GM19467 (cell line): ENCODE measurements at regions not wholly inside any gene's neighbourhood (a gene's known extent, or its start where the extent isn't known, plus 50 kb on each side); places are given as distances from the start of the nearest gene placed in this dataset.

Experiments used
- ATAC-seq: cut with Tn5 transposase; IDR thresholded peaks from one replicate; pipeline ENCODE4 v1.9.1; 2021; ENCODE audit warnings: mild to moderate bottlenecking, moderate library complexity; ENCODE audit not compliant: unreplicated experiment

DNA sequence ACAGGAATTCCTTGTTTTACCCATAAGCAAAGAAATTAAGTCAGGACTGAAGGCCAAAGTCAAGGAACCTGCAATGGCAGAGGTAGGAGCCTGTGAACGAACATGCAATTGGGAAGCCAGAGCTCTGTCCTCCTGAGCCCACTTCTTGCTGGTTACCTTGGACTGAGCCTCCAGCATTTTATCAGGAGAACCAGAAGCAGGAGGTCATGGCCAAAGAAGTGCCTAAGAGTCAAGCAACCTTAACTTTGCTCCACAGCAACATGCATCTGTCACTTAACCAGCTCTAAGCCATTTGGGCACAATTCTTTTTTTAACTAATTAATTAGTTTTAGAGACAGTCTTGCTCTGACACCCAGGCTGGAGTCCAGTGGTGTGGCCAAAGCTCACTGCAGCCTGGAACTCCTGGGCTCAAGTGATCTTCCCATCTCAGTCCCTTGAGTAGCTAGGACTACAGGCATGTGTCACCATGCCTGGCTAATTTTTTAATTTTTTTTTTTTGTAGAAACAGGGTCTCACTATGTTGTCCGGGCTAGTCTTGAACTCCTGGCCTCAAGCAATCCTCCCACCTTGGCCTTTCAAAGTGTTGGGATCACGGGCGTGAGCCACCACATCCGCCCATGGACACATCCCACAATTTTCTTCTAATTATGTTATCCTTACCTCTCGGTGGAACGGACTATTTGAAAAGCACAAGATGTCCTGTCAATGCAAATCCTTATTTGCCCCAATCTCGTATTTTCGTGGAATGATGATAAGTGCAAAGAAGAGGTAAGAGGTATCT is 334.2 kb downstream of the CD83 start:
- ATAC-seq: no peak

DNA sequence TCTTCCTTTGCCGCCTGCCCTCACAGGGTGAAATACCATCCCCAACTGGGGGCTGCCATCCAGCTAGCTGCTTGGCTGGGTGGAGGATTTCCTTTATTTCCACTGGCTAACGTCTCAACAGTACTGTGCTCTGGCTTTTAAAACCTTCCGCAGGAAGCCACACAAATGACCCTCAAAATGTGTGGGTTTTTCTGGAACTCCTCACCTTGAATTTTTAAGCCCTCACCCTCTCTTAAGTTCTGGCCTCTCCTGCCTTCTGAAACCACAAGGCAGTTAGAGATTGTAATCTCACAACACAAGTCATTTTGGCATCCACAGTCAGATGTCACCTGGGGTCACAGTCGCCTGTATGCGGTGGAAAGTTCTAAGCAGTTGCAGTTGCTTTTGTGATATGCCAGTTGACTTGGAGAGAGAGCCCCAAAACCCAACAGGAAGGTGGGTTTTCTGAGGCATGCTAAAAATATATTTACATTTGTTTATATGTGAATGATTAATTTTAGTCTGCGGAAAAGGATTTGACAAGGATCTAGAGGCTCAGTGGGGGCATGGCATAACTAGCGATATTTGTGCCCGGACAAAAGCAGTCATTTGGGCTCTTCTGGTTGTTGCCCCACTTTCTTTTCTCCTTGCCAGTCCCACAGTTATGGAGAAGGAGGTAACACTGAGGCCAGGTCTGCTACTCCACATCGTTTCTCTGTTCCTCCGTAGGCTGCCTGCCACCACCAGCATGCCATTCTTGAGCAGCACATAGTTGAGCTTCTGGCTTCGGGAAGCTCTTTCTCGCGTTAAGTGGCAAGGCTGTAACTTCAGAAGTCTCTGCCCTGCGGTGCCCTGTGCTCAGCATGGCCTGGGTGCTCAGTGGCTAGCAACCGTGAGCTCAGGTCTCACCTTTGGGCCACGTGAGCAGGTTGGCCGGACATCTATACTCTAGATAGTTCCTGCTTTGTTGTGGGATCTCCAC is 335.3 kb downstream of the CD83 start:
- peak; percentile 67 for ATAC-seq

DNA sequence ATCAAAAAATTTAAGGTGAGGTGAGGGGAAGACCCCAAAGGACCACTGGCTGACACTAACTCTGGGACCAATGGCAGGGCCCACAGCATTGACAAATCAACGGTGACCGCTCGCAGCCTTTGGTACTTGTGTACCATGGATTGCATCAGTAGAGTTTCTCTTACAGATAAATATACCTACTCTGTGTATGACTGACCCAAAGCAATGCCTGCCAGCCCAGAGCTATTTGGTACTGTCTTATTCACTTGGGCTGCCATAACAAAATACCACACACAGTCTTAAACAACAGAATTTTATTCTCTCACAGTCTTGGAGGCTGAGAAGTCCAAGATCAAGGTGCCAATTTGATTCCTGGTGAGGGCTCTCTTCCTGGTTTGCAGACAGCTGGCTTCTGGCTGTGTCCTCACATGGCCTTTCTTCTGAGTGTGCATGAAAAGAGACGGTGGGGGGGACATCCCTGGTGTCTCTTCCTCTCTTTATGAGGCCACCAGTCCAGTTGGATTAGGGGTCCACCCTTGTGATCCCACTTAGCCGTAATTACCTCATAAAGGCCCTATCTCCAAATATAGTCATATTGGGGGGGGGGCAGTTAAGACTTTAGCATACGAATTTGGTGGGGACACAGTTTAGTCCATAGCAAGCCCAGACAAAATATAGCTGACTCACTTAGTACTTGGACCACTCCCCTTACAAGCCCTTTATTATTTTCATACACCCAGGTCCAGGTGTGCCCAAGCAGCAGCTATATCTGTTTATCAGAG is 336.3 kb downstream of the CD83 start:
- ATAC-seq: no peak

DNA sequence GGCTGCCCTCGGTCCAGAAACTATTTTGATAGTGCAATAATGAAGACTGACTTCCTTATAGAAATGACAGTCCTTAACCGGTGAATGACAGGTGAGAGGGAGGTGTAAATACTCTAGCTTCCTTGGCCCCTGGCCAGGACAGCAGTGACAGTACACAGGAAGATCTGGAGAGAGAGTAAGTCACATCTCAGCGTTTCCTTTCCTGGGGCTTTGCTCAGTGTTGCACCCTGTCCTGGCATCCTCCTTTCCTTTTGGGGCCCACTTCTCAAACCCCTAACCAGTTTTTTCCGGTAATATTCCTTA is 336.9 kb downstream of the CD83 start:
- no peak for ATAC-seq

DNA sequence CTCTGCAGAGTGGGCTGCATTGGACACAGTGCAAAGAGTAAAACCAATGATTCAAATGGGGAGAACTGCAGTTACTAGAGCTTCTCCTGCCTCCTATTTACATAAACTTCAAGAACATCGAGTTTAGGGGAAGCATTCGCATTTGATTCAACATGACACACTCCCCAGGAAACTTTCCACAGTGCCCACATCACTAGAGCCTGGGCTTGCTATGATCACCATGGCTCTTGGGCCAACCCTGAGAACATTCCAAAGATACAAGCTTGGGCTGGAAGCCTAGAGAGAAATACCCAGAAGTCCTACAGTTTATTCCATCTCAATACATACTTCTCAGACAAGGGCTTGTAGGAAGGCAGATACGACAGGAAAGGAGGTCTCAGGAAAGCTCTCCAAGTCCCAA is 337.9 kb downstream of the CD83 start:
- no peak for ATAC-seq

DNA sequence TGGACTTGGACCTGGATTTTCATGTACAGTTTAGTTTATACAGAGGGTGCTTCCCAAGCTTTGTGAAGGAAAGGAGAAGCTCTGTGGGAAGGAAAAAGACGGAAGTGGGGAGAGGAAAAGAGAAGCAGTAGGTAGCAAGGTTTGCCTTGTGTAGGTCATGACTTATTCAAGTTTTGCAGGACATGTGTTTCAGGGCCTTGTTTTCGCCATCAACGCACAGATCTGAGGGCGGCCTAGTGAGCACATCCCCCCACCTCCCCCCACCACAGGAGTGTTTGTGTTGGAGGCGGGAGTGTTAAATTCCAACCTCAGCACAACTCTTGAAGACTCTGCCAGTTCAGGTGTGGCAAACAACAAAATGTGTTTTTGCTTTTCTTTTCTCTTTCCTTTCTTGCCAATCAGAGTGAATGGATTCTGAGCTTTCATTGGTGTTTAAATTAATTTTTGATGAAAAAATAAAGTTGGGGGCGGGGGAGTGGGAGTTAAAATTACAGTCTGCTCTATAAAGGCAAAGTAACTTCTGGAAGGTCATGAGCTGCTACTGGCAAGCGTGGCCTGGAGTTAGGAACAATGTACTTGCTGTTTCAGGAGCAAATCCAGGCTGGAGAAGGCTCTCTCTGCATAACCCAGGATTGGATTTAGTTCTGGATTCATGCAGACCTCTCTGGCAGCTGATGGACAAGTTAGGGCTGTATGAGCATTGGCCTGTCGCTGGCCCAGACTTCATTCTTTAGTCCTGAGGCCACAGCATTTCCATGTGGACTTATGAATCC is 338.5 kb downstream of the CD83 start:
- no peak for ATAC-seq

DNA sequence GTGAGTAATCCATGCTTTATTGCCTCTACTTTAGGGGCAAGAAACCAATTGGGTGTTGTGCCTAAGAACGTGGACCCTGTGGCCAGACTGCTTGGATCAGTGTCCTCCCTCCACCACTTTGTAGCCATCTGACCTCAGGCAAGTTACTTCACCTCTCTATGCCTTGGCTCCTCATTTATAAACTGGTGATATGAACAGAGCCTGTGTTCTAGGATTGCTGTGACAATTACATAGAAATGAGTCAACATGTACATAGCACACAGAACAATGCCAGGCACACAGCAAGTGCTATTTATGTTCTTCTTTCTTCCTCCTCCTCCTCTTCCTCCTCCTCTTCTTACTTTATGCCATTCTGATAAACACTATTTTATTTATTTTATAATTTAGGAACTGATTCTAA is 339.4 kb downstream of the CD83 start:
- no peak for ATAC-seq

DNA sequence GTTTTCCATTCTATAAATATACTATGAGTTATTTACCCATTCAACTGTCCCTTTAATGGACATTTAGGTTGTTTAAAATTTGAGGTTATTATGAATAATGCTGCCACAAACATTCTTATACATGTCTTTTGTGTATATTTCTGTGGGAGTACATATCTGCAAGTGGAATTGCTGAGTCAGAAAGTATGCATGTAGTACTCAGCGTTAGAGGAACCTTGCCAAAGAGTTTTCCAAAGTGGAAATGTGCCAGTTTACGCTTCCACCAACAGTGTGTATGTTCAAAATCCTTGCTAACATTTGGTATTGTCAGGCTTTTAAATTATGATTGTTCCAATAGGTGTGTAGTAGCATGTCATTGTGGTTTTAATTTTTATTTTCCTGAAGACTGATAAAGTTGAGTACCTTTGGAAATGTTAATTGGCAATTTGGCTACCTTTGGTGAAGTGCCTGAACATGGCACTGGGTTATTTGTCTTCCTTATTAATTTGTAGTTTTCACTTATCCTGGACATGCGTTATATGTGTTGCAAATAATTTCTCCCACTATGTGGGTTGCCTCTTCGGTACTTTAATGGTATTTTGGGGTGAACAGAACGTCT is 341.2 kb downstream of the CD83 start:
- no peak for ATAC-seq

DNA sequence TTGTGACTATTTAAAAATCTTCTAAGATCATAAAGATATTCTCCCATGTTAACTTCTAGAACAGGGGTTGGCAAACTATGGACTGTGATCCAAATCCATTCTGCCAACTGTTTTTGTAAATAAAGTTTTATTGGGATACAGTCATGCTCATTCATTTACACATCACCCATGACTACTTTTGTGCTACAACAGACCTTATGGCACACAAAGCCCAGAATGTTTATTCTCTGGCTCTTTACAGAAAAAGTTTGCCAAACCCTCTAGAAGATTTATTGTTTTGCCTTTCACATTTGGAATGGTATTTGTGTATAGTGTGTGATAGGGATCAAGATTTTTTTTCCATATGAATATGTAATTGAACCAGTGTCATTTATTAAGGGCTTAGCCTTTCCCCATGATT is 341.7 kb downstream of the CD83 start:
- no peak for ATAC-seq

DNA sequence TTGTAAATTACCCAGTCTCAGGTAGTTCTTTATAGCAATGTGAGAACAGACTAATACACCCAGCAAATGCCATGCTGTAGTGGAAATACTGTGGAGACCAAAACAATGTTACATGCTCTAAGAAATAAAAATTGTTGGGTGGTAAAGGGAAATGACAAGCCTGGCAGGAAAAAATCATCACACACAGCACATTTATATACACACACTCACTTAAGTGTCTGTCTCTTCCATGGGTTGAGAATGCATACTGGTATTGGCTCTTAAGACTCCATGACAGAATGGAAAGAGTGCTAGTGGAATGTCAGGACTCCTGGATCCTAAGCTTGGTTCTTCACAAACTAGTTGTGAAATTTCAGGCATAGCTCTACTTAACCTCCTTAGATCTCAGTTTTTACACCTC is 343.0 kb downstream of the CD83 start:
- ATAC-seq: no peak

DNA sequence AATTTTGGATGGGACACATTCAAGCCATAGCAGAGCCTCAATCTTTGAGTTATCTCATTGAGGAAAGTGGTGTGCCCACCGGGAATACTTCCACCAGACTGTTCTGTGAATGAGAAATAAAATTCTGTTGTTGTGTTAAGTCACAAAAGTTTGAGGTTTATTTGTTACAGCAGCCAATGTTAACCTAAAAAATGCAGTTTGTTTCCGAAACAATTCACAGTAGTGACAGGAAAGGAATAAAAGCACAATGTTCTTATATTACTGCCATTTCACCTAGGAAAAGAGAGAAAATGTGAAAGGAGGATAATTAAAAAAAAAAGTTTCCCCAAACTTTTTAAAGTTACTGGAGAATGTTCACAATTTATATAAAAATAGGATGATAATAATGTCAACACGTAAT is 344.6 kb downstream of the CD83 start:
- no peak for ATAC-seq

DNA sequence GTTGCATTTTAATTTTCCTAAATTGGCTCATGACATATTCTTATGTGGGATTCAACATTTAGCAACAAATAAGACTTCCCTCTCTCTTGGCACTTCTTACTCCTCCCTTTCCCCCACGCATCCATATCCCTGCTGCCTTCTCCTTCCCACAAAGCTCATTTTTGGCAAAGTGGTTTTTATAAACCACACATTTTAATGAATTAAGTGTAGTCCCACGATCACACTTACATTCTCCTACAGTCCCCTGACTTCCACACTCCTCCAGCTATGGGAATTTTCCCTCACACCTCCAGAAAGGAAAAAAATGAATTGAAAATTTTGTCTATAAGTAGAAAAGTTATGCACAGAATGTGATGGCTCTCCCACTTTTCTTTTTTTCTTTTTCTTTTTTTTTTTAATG is 345.0 kb downstream of the CD83 start:
- no peak for ATAC-seq

DNA sequence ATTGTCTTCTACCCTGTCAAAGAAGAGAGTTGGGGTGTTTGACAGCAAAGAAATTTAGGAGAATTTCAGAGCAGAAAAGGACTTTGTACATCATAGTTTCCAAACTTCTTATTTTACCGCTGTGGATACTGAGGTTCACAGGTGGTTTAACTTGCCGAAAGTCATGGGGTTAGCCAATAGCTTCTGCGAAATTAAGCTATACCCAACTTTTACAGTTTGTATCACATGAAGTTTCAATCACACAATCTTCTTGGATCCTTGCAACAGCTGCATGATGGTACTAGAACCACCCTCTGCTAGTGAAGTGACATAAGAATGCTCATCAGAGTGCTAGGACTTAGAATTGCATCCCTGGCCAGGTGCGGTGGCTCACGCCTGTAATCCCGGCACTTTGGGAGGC is 345.5 kb downstream of the CD83 start:
- ATAC-seq: no peak

DNA sequence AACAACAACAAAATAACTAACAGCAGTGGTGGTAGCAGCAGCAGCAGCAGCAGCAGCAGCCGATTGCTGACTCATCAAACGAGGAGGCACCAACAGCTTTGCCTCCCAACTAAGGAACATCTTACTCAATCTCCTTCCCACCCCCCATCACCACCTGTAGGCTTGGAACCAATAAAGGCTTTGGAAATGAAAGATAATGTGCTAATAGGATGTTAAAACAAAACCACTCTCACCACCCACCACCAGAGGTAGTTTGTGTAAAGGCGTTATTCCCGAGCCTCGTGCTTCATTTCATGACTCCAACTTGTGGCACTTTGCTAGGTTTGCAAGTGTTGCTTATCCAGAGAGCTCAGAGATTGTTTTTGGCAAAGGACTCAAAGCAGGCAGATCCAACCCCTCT is 346.5 kb downstream of the CD83 start:
- no peak for ATAC-seq

DNA sequence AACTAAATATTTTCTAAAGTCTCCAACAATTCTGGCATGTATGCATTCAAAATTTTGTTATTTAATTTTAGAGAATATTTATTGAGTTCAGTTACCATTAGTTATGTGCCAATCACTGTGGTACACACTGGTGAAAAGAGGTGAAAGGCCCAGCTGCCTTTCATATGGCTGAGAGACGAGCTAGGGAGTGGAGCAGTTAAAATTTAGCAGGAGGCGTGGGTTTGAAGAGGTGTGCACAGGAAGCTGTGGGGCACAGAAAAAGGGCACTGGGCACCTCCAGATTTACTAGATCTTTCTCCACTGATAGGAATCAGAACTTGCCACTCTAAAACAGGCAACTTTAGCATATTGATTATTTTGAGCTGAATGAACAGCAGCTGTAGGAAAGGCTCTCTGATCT is 347.1 kb downstream of the CD83 start:
- no peak for ATAC-seq

DNA sequence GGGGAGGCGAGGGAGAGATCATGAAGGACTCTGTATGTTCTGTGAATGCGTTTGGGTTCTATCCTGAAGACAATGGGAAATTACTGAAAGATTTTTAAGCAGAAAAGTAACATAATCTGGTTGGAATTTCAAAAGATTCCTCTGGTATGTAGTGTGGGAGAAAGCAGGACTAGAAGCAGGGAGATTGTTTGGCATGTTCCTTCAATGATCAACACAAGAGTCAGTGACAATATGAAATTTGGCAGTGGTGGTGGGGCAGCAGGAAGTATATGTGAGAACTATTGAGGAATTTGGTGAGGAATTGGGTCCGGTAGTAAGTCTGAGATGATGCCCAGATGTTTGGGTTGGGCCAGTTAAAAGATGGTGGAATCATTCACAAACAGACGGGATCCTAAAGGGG is 348.7 kb downstream of the CD83 start:
- ATAC-seq: no peak

DNA sequence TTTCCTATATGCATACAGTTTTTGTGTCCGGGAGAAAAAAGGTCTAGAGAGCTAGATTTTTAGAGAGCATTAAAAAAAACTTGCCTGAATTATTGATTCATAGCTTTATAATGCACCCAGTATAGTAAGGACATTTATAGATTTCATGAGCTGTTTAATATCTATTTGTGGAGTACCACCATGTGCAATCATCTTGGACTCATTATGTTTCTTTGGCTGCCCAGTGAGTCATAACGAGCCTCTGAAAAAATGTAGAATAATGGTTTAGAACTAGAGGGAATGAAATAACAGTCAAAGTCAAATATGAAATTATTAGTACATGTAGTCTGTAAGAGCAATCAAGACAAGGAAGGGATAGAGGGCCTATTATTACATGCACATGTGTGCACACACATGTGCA is 350.0 kb downstream of the CD83 start:
- no peak for ATAC-seq

DNA sequence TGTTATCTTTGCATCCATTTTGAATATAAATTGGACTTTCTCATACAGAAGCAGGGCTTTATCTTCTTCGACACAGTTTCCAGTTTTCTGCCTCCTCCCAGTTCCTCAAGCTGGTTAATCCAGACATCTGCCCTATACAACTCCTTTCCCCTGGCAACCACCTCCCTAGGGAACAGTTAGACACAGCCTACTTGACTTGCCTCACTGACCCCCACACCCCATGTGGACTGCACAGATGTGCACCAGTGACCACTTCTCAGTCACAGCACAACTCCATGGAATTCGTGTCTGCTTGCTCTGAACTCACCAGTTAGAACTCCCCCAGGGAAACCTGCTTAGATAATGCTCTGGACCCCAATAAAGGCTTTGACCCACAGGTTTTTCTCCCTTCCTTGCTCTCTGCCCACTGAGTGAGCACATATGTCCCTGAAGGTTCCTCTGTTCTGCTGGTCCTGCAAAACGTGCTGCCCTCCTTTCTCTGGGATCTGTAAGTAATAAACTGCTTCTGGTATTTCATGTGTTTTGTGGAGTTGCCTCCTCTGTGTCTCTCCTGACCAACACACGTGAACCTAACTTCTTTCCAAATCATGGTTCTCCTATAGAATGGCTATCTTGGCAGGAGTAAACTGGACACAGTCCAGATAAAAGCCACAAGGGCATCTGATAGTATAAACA is 351.2 kb downstream of the CD83 start:
- ATAC-seq: no peak

DNA sequence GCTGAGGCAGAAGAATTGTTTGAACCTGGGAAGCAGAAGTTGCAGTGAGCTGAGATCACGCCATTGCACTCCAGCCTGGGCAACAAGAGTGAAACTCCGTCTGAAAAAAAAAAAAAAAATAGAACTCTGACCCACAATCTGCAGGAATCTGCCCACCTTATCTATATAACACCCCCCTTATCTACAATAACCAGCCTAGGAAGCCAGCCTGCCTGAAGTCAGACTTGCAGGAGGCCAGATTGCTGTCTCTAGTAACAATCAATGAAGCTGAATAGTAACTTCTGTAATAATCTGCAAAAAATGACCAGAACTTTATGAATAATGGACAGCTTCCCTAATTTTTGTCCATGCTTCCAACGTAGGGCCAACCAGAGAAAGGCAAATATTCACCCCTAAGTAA is 352.5 kb downstream of the CD83 start:
- ATAC-seq: no peak

DNA sequence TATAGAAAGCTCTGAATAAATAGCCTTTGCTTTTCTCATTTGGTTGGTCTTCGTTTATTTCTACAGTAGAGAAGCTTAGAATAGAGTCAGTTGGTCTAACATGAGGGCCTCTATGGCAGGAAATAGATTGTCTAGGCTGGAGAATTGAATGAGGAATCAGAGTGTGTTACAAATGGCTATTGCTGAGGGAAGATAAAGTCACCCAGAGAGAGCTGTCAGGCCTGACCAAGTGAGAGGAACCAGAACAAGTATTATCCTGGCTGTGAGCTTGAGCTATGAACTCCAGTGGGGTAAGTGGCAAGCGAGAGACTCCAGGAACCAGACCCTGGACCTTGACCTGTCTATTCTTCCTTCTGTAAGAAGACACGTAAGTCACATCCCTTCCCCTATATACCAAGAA is 353.1 kb downstream of the CD83 start:
- no peak for ATAC-seq
